HEK293 (cell line): ENCODE measurements at regions not wholly inside any gene's neighbourhood (a gene's known extent, or its start where the extent isn't known, plus 50 kb on each side); places are given as distances from the start of the nearest gene placed in this dataset.

ENCODE experiments used
- CTCF ChIP-seq: fragments of 450-650 bp; formaldehyde crosslinking; IDR thresholded peaks from 2 replicates; pipeline ENCODE4 v1.5.1; 2016; ENCODE audit warnings: missing biosample characterization, missing genetic modification characterization
- HOXD13 ChIP-seq: sonication (generic); formaldehyde crosslinking; IDR thresholded peaks from 2 replicates; pipeline ENCODE4 v1.8.0; 2022; ENCODE audit warnings: missing genetic modification reagents, borderline replicate concordance
- ZNF19 ChIP-seq: fragments of 450-650 bp; formaldehyde crosslinking; IDR thresholded peaks from 2 replicates; pipeline ENCODE4; 2016; ENCODE audit warnings: missing biosample characterization, missing genetic modification characterization, low read depth
- ZNF558 ChIP-seq: fragments of 450-650 bp; formaldehyde crosslinking; IDR thresholded peaks from 2 replicates; pipeline ENCODE4 v1.5.1; 2016; ENCODE audit warnings: missing biosample characterization, missing genetic modification characterization
- ZSCAN5A ChIP-seq: fragments of 450-650 bp; formaldehyde crosslinking; IDR thresholded peaks from 2 replicates; pipeline ENCODE4 v1.5.1; 2016; ENCODE audit warnings: missing biosample characterization, missing genetic modification characterization

GRCh38 chr18:57921708-57922107 is 118.6 kb upstream of the ATP8B1 start:
- no peak for TF ChIP-seq ZSCAN5A (tag by site-specific recombination)
- TF ChIP-seq ZNF558 (tag by site-specific recombination) = no peak
- TF ChIP-seq CTCF (tag by site-specific recombination) = no peak
- TF ChIP-seq HOXD13 (CRISPR knock-in tag) = no peak
- TF ChIP-seq ZNF19 (tag by site-specific recombination) = no peak
